Activated naive CD4-positive, alpha-beta T cell (primary cell): ENCODE measurements at regions not wholly inside any gene's neighbourhood (a gene's known extent, or its start where the extent isn't known, plus 50 kb on each side); places are given as distances from the start of the nearest gene placed in this dataset.

Experiments
- DNase-seq, 4 experiments: peaks; one replicate each; lab custom pipeline; 2025; lab: John Stamatoyannopoulos, UW

DNA sequence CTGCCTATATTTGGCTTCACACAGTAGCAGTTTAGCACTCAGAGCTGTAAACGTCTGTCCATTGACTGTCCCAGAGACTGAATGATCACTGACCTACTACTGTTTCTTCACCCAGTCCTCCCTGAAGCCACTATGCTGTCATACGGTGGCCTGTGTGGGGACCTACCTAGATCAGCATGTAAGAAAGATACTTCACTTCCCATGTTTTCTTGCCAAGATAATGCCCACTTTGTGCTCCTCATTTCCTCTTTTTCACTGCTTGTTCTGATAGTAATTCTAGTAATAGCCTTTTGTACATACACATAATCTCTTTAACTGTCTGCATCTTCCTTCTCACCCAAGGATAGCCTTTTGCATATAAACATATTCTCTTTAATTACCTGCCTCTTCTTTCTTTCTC lies 109.9 kb upstream of the TIAM2 start:
- DNase-seq: no peak

DNA sequence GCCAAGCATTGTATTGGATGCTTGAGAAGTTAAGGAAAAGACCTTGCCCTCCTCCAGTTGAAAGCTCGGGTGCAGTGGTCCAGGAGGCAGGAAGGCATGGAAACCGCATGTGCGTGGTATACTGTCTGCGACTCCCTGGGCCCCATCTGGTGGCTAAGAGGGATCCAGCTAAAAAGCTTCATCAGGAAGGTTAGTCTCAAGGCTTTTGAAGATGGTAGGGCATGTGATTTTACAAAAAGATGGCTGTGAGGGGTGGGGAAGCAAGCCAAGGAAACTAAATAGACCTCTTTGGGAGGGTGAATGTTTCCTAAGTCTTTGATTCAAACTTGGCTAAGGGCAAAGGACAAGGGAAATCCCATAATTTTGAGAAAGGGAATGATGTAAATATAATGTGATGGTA lies 109.1 kb upstream of the TIAM2 start:
- DNase-seq: no peak

DNA sequence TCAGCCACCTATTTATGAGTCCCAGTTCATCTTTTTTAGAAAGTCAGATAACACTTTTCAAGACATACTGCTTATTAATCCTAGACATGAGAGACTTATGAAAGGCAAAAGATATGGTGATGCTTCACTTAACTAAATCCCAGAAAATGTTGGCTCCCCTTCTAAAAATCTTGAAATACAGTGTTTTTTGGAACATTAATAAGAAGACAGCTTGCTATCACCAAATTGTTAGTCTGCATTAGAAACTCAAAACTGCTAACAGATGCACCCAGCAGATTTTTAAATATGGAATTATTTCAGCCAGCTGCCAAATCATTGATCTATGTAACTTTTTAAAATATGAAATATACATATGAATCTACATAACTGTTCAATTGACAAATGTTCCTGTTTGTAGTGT lies 108.6 kb upstream of the TIAM2 start:
- no peak for DNase-seq

DNA sequence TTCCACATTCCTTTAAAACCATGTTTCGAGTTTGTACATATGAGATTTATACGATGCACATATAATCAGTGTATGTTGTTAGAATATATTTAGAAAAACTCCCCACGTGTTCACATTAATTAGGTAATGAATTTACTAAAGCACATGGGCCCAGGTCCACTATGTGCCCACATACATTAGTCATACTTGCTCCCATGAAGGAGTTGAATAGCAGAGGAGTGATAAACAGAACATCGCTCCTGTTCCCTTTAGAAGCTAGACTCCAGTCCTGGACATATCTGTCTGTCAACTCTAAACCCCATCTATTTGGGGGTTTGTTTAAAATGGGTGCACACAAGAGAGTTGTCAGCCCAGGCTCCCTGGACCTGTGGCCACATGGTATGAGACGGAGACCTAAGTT lies 108.1 kb upstream of the TIAM2 start:
- no peak for DNase-seq

DNA sequence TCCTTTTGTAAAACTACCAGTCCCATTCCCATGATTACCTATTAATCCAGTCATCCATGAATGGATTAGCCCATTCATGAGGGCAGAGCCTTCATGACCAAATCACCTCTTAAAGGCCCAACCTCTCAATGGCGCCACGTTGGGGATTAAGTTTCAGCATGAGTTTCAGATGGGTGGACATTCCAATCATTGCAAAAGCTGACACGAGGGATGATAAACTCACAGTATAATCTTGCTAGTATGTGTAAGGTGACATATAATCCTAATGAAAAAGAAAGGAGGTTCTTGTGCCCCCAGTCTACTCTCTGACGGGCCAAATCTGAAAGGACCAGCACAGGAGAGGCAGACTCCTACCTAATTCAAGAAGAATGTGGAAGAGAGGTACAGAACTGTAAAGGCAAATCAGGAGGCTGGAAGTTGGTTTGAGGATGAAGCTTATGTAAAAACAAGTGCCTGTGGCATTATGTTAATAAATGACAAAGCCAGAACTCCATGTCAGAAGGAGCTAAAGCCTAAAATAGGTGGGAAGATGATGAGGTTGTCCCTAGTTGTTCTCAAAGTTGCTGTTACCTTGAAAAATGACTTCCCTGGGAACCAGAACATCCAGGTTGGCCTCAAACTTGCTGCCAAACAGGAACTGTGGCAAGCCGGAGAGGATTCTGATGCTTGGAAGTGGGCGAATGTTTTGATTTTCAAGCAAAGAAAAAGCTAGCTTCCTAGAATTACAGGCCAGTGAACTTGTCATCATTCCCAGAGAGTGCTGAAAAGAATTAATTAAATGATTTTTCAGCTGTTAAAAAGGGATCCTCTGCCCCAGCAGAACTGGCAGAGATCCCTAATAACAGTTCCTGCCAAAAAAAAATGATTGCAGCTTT lies 106.5 kb upstream of the TIAM2 start:
- no peak for DNase-seq

DNA sequence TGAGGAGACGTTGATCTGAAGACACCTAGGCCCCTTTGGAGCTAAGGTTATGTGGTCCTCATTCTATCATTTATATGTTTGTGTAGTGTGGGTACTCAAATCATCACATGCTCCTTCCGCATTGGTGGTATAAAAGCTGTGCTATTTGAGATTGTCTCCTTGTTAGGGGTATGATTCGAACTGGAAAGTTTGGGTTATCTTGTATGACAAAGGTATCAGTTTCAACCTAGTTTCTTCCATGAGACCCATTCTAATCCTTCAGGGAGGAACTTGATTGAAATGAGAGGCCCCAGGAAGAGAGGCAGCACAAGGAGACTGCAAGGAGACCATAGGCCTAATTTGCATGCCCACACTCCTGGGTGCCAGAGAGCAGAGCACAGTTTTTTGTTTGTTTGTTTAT lies 104.2 kb upstream of the TIAM2 start:
- no peak for DNase-seq

DNA sequence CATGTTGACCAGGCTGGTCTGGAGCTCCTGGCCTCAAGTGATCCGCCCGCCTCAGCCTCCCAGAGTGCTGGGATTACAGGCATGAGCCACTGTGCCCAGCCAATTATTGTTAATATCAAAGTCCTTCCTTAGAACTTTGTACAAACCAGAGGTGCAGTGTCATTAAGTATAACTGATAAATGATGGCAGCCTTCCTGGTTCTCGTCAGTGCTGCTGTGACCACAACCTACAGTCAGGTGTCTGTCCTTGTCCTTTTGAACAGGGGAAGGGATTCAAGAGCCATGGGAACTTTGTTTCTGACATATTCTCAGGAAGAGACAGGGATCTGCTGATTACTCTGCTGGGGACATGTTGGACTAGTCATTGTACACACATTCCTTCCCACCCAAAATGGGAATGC lies 103.2 kb upstream of the TIAM2 start:
- no peak for DNase-seq

DNA sequence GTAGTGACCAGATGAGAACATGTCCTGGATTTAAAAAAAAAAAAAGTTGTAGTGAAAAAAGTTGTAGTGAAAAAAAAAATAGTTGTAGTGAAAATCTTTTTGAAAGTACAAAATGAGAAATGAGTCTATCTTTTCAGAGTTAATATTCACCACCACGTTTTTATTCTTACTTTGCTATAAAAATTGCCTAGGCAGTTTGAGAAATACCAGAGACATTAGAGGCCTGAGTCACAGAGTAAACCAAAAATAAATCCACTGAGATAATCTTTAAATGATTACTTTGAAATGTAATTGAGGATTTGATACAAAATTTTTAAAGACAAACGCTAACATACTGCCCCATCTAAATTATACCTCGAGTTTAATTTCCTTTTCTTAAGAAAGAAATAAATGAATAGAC lies 101.2 kb upstream of the TIAM2 start:
- no peak for DNase-seq

DNA sequence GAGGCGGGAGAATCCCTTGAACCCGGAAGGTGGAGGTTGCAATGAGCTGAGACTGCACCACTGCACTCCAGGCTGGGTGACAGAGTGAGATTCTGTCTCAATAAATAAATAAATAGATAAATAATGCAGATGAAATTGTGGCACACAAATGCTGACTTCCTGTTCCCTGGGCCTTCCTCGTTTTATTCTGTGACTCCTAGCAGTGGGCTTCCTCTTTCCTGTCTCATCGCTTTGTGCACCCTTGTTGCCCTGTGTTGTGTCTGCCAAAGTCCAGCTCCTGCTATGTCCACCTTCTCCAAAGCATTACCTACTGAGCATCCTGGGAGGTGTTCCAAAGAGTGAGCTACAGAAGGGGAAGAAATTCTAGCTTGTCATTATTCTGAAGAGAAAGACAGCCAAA lies 100.2 kb upstream of the TIAM2 start:
- no peak for DNase-seq

DNA sequence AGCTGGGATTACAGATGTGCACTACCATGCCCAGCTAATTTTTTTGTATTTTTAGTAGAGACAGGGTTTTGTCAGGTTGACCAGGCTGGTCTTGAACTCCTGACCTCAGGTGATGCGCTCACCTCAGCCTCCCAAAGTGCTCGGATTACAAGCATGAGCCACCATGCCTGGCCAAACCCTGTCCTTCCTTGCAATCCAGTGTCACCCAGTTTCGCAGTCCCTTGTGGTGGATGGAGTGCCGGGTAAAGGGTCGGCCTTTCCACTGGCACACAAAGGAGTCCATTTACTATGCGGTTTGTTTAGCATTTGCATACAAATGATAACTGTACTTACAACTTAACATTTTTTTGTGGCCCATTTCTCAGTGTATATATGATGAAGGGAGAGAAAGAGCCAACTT lies 99.3 kb upstream of the TIAM2 start:
- DNase-seq: no peak

DNA sequence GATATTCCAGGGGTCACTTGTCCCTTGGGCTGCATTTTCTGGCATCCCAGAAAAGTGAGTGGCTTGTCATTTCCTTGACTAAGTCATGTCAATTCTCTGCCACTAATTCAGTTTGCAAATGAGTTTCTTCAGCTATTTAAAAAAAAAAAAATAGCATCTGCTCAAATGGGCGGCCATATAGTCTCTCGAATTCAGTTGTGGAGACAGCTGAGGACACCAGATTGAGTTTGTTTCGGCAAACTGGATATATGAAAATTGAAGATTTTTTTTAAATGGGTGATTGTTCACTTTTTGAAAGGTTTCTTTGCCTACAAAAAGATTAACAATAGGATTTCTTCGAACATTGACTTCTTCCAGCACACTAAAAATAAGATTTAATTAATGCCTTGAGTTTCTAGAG lies 96.3 kb upstream of the TIAM2 start:
- DNase-seq: no peak

DNA sequence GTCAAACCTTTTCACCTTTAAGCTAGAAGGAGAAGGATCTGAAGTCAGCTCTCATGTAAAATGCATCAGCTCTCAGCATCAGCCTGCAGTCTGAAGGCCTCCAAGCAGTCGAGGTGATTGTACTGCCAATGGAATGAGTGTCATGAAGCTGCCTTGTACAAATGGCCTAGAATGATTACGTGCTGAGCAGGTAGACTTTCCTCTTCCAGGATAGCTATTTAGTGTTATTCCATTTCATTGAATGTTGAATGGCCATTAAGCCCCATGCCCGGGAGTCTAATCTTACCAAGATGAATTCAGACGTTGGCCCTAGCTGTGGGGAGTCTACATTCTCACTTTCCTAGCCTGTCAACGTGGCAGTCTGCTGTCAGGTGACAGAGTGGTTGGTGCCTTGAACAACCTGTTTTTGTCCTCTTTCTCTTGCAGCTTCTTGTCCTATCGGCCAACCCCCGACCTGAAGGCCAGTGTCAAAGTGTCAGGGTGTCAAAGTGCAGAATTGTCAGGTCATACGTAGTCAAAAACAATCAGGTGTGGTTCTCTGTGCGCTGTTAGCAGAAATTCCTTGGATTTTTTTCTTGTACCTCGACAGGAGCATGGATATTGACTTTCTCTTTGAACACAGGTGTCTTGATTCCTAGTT lies 95.2 kb upstream of the TIAM2 start:
- no peak for DNase-seq

DNA sequence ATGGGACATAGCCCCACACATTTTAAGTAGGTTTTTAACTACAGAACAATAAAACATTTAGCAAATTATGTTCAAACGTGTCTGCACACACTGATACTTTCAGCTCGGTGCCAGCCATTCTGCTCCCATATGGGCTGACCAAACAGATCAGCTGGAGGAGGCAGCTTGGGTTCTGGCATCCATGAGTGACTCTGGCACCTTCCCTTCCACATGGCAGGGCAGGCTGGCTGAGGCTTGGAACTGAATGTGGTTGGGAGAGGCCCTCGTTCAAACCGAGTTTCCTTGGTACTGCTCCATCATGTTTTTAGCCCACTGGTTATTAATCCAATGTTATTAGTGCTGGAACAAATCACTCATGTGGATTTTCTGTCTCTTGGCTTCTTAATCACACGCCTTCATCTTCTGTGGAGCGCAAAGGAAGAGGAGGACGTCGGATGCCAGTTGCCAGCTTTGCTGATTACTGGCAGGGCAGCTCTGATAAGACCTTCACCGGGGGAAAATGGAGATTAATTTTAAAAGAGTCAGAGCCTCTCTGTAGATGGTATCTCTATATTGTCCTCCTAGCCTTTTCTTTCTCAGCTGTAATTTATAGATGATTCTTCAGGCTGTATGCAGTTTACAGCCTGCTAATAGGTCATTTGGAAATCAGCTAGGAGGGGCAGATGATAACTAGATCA lies 93.1 kb upstream of the TIAM2 start:
- no peak for DNase-seq

DNA sequence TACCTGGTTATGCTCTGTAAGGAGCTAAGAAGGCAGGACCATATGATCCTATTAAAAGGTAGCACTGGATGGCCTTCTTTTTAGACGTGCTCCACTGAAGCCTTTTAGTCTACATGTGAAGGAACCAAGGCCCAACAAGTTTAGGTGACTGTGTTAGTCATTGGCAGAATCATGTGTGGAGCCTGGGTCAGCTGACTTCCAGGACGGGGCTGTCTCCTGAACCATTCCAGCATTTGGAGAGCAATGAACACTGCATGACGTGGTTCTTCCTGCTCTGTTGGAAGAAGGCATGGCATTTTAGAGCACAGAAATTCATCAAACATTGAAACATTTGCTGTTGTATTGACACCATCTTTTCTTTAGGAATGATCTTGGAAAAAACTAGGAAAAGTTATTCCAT lies 87.8 kb upstream of the TIAM2 start:
- DNase-seq: no peak

DNA sequence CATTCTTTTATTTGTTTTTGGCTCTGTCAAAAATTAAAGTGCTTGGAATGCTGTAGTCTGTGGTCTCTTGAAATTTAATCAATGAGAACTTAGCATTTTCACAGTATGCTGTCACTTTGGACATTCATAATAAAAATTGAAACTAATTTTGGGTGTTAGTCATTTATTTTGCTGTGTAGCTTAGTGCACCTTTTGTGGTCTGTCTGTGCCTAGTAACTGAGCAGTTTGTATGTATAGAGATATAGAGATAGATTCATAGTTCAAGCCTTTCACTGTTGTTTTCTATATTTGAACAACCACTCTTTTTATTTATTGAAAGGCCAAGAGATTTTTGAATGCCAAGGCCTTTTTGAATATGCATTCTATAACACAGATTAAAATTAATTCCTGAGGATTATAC lies 86.4 kb upstream of the TIAM2 start:
- DNase-seq: no peak

DNA sequence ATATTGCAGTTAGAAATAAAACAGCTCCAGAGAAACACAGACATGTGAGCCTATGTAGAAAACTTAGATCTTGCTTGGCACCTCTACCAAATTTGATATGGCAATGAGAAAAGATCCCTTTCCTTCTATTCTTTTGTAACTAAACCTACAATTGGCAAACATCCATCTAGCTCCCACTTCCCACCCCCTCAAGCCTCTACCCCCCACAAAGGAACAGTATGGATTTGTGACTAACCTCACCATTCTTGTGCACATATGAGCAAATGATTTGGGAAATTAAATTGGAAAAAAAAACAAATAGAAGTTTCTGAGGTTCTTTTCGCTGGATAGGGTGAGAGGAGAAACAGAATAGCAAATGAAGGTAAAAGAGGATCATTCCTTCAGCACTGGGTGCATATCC lies 85.8 kb upstream of the TIAM2 start:
- DNase-seq: no peak

DNA sequence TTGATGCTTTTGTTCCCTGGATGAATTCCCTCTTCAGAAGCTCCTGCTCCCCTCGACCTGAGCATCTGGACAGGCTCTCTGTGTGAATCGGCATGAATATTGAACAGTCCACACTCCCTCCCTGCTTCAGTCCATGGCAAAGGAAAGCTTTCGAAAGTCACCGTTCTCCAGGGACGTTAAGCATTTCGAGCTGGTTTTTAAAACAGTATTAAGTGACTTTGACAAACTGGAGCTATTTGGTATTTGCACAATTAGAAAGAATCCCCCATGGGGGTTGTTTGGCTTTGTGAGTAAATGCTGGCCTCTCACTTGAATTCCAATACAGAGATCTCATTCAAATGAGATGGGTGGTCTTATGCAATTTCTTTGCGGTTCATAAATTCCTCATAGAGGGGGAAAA lies 85.3 kb upstream of the TIAM2 start:
- DNase-seq: no peak

DNA sequence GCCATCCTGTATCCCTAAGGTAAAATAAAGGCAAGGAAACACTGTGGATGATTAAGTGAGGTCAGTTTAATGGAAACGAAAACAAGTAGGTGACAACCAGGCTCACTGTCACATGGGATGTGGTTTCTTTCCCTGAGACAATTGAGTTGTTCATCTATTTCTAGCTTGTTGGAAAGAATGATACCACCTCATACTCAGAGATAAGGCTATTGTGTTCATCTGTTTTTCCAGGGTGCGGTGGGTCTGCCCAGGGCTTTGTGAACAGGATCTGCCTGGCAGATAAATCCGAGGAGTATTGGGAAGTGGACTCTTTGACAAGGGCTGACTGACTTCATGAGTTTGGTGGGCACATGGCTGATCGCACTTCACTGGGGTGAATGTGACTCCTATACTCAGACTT lies 80.8 kb upstream of the TIAM2 start:
- DNase-seq: no peak

DNA sequence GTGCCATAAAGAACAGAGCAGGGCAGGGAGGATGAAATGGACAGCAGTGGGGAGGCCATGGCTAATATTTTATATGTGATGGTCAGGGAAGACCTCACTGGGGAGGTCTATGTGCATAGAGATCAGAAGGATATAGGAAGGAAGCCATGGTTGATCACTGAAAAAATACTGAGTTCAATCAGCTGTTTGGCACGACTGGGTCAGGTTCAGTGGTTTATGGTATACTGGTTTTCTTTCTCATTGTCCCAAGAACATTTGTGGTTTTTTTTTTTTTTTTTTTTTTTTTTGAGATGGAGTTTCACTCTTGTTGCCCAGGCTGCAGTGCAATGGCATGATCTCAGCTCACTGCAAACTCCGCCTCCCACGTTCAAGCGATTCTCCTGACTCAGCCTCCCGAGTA lies 78.3 kb upstream of the TIAM2 start:
- no peak for DNase-seq

DNA sequence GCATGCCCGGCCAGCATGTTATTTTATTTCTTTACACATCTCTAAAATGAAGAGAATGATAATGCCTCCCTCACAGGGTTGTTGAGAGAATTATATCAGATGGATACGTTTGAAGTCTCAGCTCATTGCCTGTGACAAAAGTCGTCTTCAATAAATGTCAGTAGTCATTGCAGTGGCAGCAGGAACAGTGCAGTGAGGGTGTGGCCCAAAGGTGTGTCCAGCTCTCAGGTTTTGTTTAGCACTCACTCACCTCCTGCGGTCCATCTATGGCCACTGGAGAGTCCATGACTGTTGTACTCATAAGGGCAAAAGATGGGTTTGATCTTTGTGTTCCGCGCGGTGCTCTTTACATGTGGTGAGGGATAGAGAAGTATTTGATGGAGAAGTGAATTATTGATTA lies 77.2 kb upstream of the TIAM2 start:
- no peak for DNase-seq

DNA sequence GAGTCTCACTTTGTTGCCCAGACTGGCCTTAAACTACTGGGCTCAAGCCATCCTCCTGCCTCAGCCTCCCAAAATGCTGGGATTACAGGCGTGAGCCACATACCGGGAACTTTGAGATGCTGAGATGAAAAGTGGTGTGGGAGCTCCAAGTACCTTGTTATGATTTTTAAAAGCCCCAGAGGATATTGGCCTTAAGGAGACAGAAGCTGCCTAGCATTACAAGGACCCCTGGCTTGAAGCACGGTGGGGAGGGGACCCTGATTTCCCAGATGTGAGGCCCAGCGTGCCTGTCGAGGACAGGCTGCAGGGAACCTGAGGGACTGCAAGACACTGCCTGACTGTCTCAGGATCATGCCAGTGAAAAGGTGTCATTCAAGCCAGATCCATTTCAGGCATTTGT lies 75.3 kb upstream of the TIAM2 start:
- no peak for DNase-seq

DNA sequence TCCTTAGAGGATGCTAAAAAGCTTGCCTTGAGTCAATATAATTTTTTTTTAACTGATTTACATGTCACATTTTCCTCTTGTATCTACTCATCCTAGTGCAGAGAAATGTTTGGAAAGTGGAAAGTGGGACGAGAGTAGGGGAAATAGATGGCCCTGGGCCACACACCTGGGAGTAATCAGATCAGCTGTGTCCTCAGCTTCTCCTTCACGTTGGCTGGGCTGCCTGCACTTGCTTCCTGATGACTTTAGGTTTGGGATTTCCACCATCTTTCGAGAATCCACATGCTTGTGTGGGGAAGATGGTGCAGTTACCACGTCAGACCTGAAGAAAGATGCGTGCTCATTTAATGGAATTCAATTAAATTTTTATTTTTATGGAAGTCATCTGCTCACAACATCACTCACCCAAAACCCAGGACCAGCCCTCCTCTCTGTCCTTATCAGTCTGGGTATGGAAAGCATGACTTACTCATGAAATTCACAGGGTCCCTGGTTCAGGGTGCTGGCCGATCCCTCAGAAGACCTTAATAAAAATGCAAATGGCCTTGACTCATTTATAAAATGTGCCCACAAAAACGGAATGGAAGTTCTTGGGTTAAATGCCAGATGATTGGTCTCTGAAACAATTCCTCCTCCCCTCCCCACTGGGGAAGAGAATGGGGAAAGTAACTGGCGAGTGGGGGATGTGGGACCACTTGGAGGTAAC lies 74.5 kb upstream of the TIAM2 start:
- DNase-seq: no peak

DNA sequence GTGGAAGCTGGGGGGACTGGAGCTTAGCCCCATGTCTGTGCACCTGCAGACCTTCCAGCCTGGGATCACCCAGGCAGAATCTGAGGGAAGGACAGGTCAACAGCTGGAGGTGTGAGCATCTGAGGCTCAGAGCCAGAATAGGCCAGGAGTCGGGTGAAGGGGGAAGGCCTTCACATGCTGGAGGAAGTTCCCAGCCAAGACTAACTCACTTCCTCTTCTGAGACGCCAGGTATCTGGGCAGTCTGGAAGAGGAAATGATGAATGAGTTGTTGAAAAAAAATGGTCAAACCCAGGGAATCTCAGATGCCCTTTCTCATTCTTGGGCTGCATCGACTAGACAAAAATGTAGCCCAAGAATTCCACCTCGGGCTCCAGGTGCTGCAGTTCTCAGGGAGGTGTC lies 73.6 kb upstream of the TIAM2 start:
- no peak for DNase-seq
